ENCODE measurements at regions not wholly inside any gene's neighbourhood (a gene's known extent, or its start where the extent isn't known, plus 50 kb on each side); places are given as distances from the start of the nearest gene placed in this dataset.

DNA sequence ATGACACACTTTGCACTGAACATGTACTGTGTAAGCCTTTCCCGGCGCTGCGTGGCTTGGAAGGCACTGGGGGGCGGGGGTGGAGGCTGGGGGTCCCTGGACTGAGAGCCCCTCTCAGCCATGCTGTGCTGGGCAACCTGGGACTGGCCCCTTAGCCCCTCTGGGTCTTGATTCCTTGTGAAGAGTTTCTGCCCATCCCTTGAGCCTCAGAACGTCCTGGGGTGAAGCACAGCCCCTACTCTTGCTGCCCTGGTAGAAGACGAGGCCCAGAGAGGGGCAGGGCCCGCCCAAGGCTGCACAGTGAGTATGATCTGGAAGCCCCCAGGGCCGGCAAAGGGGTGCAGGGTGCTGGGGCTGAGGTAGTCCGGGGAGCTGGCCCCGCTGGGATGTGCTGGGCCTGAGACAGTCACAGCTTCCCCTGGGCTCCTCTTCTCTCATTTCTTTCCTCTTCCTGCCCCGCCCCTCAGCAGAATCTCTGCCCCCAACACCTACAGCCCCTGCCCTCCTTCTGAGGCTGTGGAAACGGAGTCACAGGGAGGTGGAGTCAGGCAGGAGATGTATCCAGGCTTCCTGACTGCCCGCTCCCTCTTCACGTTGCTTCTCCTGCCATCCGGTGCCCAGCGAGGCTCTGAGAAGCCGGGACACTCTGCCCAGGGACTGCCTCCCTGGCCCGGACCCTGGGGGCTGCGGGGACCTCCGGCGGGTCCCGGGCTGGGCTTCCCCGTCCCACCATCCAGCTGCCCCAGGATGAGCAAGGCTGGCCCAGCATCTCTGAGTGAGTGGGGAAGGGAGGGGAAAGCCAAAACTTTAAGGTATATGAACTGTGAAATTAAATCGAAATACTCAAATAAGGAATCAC lies 60.5 kb downstream of the UNCX start:
- Histone ChIP-seq H3K9me3 (ENCODE audit: control insufficient read depth, low read length) (no peaks in the 10 kb centered on the region), H3K4me3 (ENCODE audit: insufficient read depth, low read depth, low read length, poor library complexity, severe bottlenecking) (no peak overlapping the region), H3K36me3 (ENCODE audit: control insufficient read depth, insufficient read depth, low read length) (no peaks in the 10 kb centered on the region), H3K27ac (ENCODE audit: insufficient read depth, low read length, poor library complexity, severe bottlenecking) (no peak overlapping the region), H3K4me1 (ENCODE audit: control insufficient read depth, insufficient read depth, low read length, poor library complexity, severe bottlenecking) (peaks cover 12% of the 10 kb centered on the region), H3K27me3 (replicated peaks; ENCODE audit: control insufficient read depth, insufficient read depth, low read length, poor library complexity, severe bottlenecking) (peaks cover 4% of the 10 kb centered on the region)
- DNase-seq, result no peak

DNA sequence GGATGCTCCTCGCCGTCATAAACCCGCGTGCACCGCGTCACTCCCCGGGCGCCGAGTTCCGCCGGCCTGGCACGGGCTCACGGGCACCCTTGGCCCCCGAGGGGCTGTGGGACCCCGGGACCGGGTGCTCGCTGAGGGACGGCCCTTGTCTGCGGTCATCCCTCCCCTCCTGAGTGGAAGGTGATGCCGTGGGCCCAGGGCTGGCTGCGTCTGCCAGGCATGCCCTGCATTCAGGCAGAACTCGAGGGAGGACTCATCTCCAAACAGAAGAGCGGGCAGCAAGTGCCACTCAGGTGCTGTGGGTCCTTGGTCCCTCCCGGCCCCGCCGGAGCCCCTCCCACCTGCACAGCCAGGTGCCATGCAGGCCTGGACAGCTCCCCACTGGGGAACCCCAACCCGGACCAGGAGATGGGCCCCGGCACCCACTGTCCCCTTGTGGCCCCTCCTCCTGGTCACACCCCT lies 61.3 kb downstream of the UNCX start:
- H3K27me3 ChIP-seq (replicated peaks; ENCODE audit: control insufficient read depth, insufficient read depth, low read length, poor library complexity, severe bottlenecking), result peaks cover 4% of the 10 kb centered on the region

DNA sequence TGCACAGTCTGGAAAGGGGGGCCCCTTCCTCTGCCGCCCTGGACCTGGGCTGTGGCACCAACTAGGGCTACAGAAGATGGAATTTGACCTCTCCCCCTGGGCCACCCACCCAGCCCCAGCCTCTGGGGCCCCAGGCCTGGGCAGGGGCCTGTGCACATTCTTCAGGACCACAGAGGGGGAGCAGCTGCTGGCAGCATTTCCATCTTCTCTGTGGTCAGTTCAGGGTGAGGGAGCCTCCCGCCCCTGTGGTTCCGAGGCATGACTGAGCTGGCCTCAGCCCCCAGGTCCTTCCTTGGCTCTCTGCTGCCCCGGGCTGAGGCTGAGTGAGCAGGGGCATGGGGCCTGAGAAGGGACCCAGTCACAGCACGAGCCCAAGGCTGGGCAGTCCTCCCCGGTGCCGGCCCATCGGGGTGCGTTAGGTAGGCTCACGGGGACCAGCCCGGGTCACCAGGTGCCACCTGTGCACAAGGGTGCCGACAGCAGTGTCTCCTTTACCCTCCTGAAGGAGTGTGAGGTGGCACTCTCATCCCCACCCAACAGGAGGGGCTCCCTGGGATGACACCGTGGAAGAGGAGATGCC lies 63.2 kb downstream of the UNCX start:
- DNase-seq, result no peak
- Histone ChIP-seq H3K9me3 (ENCODE audit: control insufficient read depth, low read length) (no peaks in the 10 kb centered on the region), H3K4me3 (ENCODE audit: insufficient read depth, low read depth, low read length, poor library complexity, severe bottlenecking) (no peak overlapping the region), H3K27me3 (replicated peaks; ENCODE audit: control insufficient read depth, insufficient read depth, low read length, poor library complexity, severe bottlenecking) (peaks cover 4% of the 10 kb centered on the region), H3K36me3 (ENCODE audit: control insufficient read depth, insufficient read depth, low read length) (no peaks in the 10 kb centered on the region), H3K4me1 (ENCODE audit: control insufficient read depth, insufficient read depth, low read length, poor library complexity, severe bottlenecking) (no peaks in the 10 kb centered on the region), H3K27ac (ENCODE audit: insufficient read depth, low read length, poor library complexity, severe bottlenecking) (no peak overlapping the region)

More for the DNA sequence above, 61.3 kb downstream of the UNCX start:
- Histone ChIP-seq H3K27ac (ENCODE audit: insufficient read depth, low read length, poor library complexity, severe bottlenecking) (no peak overlapping the region), H3K4me1 (ENCODE audit: control insufficient read depth, insufficient read depth, low read length, poor library complexity, severe bottlenecking) (peaks cover 12% of the 10 kb centered on the region), H3K4me3 (ENCODE audit: insufficient read depth, low read depth, low read length, poor library complexity, severe bottlenecking) (no peak overlapping the region), H3K36me3 (ENCODE audit: control insufficient read depth, insufficient read depth, low read length) (no peaks in the 10 kb centered on the region), H3K9me3 (ENCODE audit: control insufficient read depth, low read length) (no peaks in the 10 kb centered on the region)
- no peak for DNase-seq

DNA sequence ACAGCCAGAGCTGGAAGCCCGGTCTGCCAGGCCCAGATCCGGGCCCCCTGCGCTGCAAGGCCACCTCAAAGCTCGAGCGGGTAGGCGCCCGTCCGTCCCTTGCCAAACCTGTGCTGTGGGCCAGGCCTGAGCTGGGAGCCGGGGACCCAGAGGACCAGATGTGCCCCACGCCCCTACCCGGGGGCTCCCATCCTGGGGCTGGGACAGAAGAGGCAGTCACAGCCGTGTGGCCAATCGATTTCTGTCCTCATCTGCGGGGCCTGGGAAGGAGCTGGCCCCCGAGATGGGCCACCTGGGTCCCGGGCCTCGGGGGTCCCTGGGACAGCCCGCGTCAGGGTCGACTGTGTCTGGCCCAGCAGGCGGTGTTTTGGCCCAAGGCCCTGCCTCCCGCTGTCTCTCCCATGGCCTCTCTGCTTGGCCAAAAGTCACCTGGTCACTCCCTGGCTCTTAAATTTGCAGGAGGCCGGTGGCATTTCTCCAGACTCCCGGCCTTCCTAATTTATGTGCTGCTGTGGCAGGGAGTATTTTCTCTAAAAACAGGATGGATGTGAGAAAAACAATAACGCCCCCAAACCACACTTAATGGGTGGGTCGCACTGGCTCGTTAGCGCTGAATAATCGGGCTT lies 63.8 kb downstream of the UNCX start:
- H3K27me3 ChIP-seq (replicated peaks; ENCODE audit: control insufficient read depth, insufficient read depth, low read length, poor library complexity, severe bottlenecking), result peaks cover 4% of the 10 kb centered on the region
- no peaks in the 10 kb centered on the region for H3K9me3 ChIP-seq (ENCODE audit: control insufficient read depth, low read length)
- DNase-seq, result no peak
- no peak overlapping the region for H3K27ac ChIP-seq (ENCODE audit: insufficient read depth, low read length, poor library complexity, severe bottlenecking)
- H3K4me1 ChIP-seq (ENCODE audit: control insufficient read depth, insufficient read depth, low read length, poor library complexity, severe bottlenecking), result no peaks in the 10 kb centered on the region
- H3K4me3 ChIP-seq (ENCODE audit: insufficient read depth, low read depth, low read length, poor library complexity, severe bottlenecking), result no peak overlapping the region
- H3K36me3 ChIP-seq (ENCODE audit: control insufficient read depth, insufficient read depth, low read length), result no peaks in the 10 kb centered on the region

DNA sequence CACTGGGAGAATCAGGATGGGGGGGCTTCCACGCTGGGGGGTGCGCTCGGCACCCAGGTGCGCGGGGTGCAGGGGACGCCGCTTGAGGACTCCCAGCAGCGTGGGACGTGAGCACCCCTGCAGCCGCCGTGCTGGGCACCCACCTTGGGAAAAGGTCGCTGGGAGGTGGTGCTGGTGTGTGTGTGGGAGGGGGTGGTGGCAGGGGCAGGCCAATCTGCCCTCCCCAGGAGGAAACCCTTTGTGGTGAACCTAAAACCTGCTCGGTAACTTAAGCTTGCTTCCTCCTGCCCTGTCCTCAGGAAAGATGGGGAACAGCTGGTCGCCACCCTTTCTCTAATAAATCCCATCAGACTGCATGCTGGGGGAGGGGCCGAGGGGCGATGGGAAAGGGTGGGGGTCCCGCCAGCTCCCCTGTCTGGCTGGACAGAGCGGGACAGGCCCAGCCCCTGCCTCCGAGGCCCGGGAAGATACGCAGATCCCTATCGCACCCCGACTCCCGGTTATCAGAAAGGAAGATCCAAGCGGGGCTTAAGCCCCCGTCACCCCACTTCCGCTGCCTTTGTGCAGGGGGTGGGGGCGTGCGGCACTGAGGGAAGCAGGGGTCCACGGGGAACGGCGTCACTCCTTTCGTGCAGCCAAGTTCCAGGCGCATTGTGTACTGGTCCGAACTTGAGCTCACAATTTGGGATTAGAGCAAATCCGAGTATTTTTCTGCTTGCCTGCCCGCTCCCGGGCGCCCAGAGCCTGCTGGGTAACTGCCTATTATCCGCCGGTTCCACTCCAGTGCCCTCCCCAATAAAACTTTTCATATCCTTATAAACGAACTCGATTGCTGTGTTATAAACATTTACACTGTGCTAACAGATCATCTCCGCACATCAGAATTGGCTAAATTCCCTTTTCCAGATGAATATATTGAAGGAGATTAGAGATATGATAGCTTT lies 64.6 kb downstream of the UNCX start:
- Histone ChIP-seq H3K4me1 (ENCODE audit: control insufficient read depth, insufficient read depth, low read length, poor library complexity, severe bottlenecking) (no peaks in the 10 kb centered on the region), H3K4me3 (ENCODE audit: insufficient read depth, low read depth, low read length, poor library complexity, severe bottlenecking) (no peak overlapping the region), H3K36me3 (ENCODE audit: control insufficient read depth, insufficient read depth, low read length) (no peaks in the 10 kb centered on the region), H3K9me3 (ENCODE audit: control insufficient read depth, low read length) (no peaks in the 10 kb centered on the region), H3K27ac (ENCODE audit: insufficient read depth, low read length, poor library complexity, severe bottlenecking) (no peak overlapping the region), H3K27me3 (replicated peaks; ENCODE audit: control insufficient read depth, insufficient read depth, low read length, poor library complexity, severe bottlenecking) (peaks cover 4% of the 10 kb centered on the region)
- DNase-seq, result no peak

DNA sequence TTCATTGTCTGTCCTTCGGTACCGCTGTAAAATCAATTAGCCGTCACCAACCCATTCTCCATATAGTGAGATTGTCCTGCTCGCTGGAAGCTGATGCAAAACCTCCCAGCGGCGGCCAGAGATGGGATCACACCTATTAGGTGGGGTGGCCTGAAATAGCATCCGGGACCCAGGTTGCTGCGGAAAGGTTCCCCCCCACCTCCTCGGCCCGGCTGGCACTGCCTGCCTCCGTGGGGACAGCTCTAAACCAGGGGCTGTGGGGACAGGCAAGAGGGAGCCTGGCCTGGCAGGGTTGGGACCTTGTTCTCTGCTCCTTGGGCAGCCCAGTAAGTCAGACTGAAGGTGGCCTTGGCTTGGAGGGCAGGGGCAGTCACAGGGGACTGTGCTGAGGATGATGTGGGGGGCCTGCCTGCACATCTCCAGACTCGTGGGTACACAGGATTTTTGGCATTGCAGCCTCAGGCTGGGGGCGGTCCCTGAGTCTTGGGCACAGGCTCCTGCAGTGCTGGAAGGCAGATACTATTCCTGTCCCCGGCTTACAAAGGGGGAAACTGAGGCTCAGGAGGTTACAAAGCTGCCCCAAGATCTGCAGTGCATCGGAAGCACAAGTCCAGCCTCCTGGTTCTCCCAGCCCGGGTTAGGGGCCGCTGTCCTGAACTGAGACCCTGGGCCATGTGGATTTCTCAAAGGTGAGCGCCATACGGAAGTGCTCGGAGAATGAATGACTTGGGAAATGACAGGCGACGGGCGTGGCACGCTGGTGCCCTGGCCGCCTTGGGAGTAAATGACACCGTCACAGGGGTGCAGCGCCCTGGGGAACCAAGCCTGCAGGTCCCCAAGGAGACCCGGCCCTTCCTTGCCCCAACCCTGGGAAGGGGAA lies 65.6 kb downstream of the UNCX start:
- no peaks in the 10 kb centered on the region for H3K36me3 ChIP-seq (ENCODE audit: control insufficient read depth, insufficient read depth, low read length)

DNA sequence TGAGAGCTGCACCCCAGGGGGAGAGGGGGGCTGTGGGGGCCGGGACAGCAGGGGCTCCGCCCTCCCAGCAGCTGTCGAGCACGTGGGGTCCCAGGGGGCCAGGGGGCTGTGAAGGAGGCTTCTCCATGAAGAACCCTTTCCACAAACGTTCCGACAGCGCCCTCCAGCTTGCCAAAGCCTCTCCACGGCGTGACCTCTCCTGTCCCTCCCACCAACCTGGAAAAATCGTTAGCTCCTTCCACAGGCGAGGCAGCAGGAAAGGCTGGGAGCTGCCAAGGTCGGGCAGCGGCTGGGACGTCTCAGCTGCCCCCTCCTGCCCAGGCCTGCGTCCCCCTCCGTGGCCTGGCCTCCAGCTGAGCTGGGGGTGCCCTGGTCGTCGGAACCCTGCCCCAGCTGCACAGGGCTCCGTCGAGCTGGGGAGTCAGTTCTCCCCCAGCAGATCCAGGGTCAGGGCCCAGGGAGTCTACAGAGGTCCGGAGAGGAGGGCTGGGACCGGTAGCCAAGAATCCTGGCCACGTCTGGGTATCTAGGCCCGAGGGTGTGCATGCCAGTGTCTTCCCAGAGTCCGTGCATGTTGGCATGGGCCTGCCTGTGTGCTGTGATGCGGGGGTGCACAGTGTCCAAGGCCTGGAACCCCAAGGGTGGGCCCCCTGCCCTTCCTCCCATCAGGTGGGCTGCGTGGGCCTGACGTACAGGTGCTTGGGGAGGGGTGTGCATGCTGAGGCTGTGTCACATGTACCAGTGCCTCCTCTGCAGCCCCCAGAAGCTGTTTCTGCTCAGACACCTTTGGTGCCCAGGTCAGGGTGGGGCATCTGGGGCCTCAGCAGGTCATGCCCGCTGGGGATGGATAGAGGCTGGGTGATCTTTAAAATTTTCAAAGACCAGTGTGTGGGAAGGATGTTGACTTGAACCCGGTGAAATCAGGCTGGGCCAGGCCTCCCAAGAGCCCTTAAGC lies 66.5 kb downstream of the UNCX start:
- H3K27ac ChIP-seq (ENCODE audit: insufficient read depth, low read length, poor library complexity, severe bottlenecking), result no peak overlapping the region
- no peaks in the 10 kb centered on the region for H3K27me3 ChIP-seq (replicated peaks; ENCODE audit: control insufficient read depth, insufficient read depth, low read length, poor library complexity, severe bottlenecking)
- no peaks in the 10 kb centered on the region for H3K4me1 ChIP-seq (ENCODE audit: control insufficient read depth, insufficient read depth, low read length, poor library complexity, severe bottlenecking)
- H3K9me3 ChIP-seq (ENCODE audit: control insufficient read depth, low read length), result no peaks in the 10 kb centered on the region
- no peaks in the 10 kb centered on the region for H3K36me3 ChIP-seq (ENCODE audit: control insufficient read depth, insufficient read depth, low read length)
- no peak for DNase-seq
- no peak overlapping the region for H3K4me3 ChIP-seq (ENCODE audit: insufficient read depth, low read depth, low read length, poor library complexity, severe bottlenecking)

More for the DNA sequence above, 65.6 kb downstream of the UNCX start:
- H3K27me3 ChIP-seq (replicated peaks; ENCODE audit: control insufficient read depth, insufficient read depth, low read length, poor library complexity, severe bottlenecking), result no peaks in the 10 kb centered on the region
- DNase-seq, result no peak
- H3K4me3 ChIP-seq (ENCODE audit: insufficient read depth, low read depth, low read length, poor library complexity, severe bottlenecking), result no peak overlapping the region
- no peaks in the 10 kb centered on the region for H3K9me3 ChIP-seq (ENCODE audit: control insufficient read depth, low read length)
- H3K4me1 ChIP-seq (ENCODE audit: control insufficient read depth, insufficient read depth, low read length, poor library complexity, severe bottlenecking), result no peaks in the 10 kb centered on the region
- no peak overlapping the region for H3K27ac ChIP-seq (ENCODE audit: insufficient read depth, low read length, poor library complexity, severe bottlenecking)

DNA sequence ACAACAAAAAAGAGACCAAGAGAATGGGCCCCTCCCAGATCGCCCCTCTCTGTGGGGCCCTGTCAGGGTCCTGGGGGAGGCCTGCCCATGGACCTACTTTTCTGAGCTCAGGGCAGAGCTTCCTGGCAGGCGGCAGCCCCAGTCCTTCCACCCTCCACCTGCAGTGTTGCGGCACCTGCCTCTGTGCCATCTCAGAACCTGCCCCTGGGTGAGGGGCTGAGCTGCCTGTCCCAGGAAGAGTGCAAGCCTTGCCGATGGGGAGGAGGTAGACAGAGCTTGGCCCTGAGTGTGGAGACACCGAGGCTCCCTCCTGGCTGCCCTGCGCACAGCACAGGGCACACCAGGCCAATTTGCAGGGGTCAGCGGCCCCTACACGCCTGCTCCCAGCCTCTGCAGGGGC lies 67.5 kb downstream of the UNCX start:
- H3K9me3 ChIP-seq (ENCODE audit: control insufficient read depth, low read length), result no peaks in the 10 kb centered on the region
- DNase-seq, result no peak
- H3K27me3 ChIP-seq (replicated peaks; ENCODE audit: control insufficient read depth, insufficient read depth, low read length, poor library complexity, severe bottlenecking), result no peaks in the 10 kb centered on the region
- H3K4me1 ChIP-seq (ENCODE audit: control insufficient read depth, insufficient read depth, low read length, poor library complexity, severe bottlenecking), result no peaks in the 10 kb centered on the region
- no peak overlapping the region for H3K27ac ChIP-seq (ENCODE audit: insufficient read depth, low read length, poor library complexity, severe bottlenecking)
- H3K4me3 ChIP-seq (ENCODE audit: insufficient read depth, low read depth, low read length, poor library complexity, severe bottlenecking), result no peak overlapping the region
- no peaks in the 10 kb centered on the region for H3K36me3 ChIP-seq (ENCODE audit: control insufficient read depth, insufficient read depth, low read length)
